HepG2 (cell line): ENCODE measurements at regions not wholly inside any gene's neighbourhood (a gene's known extent, or its start where the extent isn't known, plus 50 kb on each side); places are given as distances from the start of the nearest gene placed in this dataset.

ENCODE experiments used
- ATAC-seq: fragments of 200-7000 bp; cut with Tn5 transposase; 3 replicates; pipeline ENCODE4 v1.9.1; 2020; ENCODE audit warnings: mild to moderate bottlenecking, moderate library complexity
- BruUV-seq: library from RNA; stranded (reverse); fragments of 400-500 nt; replicated peaks from 2 replicates; lab custom pipeline; 2021; lab: Mats Ljungman, UMichigan
- CTCF ChIA-PET: fragments of 300-600 bp; formaldehyde crosslinking; extraction: SDS; loops from one replicate; lab custom pipeline; 2021; ENCODE audit warnings: low total read pairs, inconsistent platforms, low intra/inter-chr PET ratio; lab: Yijun Ruan, JAX
- POLR2A ChIA-PET: fragments of 350-600 bp; sonication (Branson Sonifier 250); formaldehyde crosslinking; loops from one replicate; lab custom pipeline; 2020; ENCODE audit warnings: antibody characterized with exemption, inconsistent platforms; lab: Yijun Ruan, JAX
- DNase-seq: peaks from one replicate; pipeline ENCODE4 v3.0.0-alpha.2; 2015; ENCODE audit warnings: low spot score
- FAIRE-seq: peaks from 3 replicates; lab custom pipeline; 2011; peaks lifted over from hg19 to GRCh38; lab: Jason Lieb, UNC
- H2AFZ ChIP-seq: one replicate; pipeline ENCODE4 v1.6.1; 2011; ENCODE audit warnings: low read length, inconsistent platforms
- H3K27ac ChIP-seq: fragments of 300-600 bp; 3 replicates; pipeline ENCODE4 v1.8.0; 2011; ENCODE audit warnings: mixed run types, mild to moderate bottlenecking, mixed read lengths, low read length, inconsistent platforms; ENCODE audit not compliant: insufficient read depth; ENCODE audit errors: extremely low read length
- H3K27me3 ChIP-seq, 2 experiments: fragments of 200-600 bp in 1 of 2; 2 replicates in 1 of 2; 3 replicates in 1 of 2; pipeline versions ENCODE4 v1.6.0 to v1.8.0; 2011; ENCODE audit warnings: low read length in 2 of 2, mild to moderate bottlenecking in 2 of 2, moderate library complexity in 2 of 2, inconsistent platforms in 1 of 2; ENCODE audit not compliant: insufficient read depth in 2 of 2, control insufficient read depth in 1 of 2
- H3K36me3 ChIP-seq, 2 experiments: fragments of 200-600 bp in 1 of 2; replicated peaks in 1 of 2; 2 replicates in 1 of 2; 3 replicates in 1 of 2; pipeline versions ENCODE4 v1.5.1 to v1.8.0; 2011; ENCODE audit warnings: low read length in 2 of 2, inconsistent platforms in 1 of 2; ENCODE audit not compliant: insufficient read depth in 2 of 2, control insufficient read depth in 1 of 2
- H3K4me1 ChIP-seq: 2 replicates; pipeline ENCODE4 v1.5.1; 2012; ENCODE audit warnings: low read length, inconsistent platforms; ENCODE audit not compliant: insufficient read depth
- H3K4me2 ChIP-seq: 2 replicates; pipeline ENCODE4 v1.6.0; 2011; ENCODE audit warnings: low read depth, low read length, inconsistent platforms
- H3K4me3 ChIP-seq, 3 experiments: fragments of 200-600 bp in 1 of 3; sonication (generic), shearing (Covaris generic) in 1 of 3; replicated peaks in 1 of 3; 2 replicates each; pipeline ENCODE4 v1.5.1; 2011 to 2016; ENCODE audit warnings: low read length in 3 of 3, inconsistent platforms in 2 of 3, low read depth in 2 of 3, mild to moderate bottlenecking in 2 of 3, control low read depth in 1 of 3, mixed read lengths in 1 of 3; ENCODE audit not compliant: insufficient read depth in 1 of 3
- H3K79me2 ChIP-seq: one replicate; pipeline ENCODE4 v1.6.1; 2011; ENCODE audit warnings: low read length, inconsistent platforms; ENCODE audit not compliant: insufficient read depth
- H3K9ac ChIP-seq: 2 replicates; pipeline ENCODE4 v1.6.0; 2011; ENCODE audit warnings: mild to moderate bottlenecking, low read depth, low read length, inconsistent platforms; ENCODE audit not compliant: insufficient read depth
- H3K9me3 ChIP-seq: 2 replicates; pipeline ENCODE4 v1.5.1; 2012; ENCODE audit warnings: mild to moderate bottlenecking, low read length
- H4K20me1 ChIP-seq: 2 replicates; pipeline ENCODE4 v1.6.0; 2011; ENCODE audit warnings: inconsistent platforms, mild to moderate bottlenecking, low read length, moderate library complexity; ENCODE audit not compliant: insufficient read depth
- AKAP8 ChIP-seq: sonication (generic); formaldehyde crosslinking; IDR thresholded peaks from 2 replicates; pipeline ENCODE4 v1.5.1; 2020; ENCODE audit warnings: mild to moderate bottlenecking, missing genetic modification reagents
- ATRX ChIP-seq: sonication (generic); formaldehyde crosslinking; IDR thresholded peaks from 2 replicates; pipeline ENCODE4 v1.4.0; 2020; ENCODE audit warnings: missing genetic modification reagents, borderline replicate concordance
- GATAD1 ChIP-seq: IDR thresholded peaks from 2 replicates; pipeline ENCODE4 v1.6.1; 2016; ENCODE audit warnings: missing genetic modification reagents, missing compliant biosample characterization
- SNRNP70 ChIP-seq: fragments of 200-400 bp; formaldehyde crosslinking; IDR thresholded peaks from 2 replicates; pipeline ENCODE4 v1.6.1; 2017; ENCODE audit warnings: mild to moderate bottlenecking, low read depth, low read length, moderate library complexity
- SP140L ChIP-seq: sonication (generic); formaldehyde crosslinking; IDR thresholded peaks from 2 replicates; pipeline ENCODE4 v1.4.0; 2020; ENCODE audit warnings: missing genetic modification reagents, borderline replicate concordance
- ZNF256 ChIP-seq: sonication (generic); formaldehyde crosslinking; conservative IDR thresholded peaks from 2 replicates; pipeline ENCODE4 v1.4.0; 2020; ENCODE audit warnings: missing genetic modification reagents
- ZNF530 ChIP-seq: sonication (generic); formaldehyde crosslinking; IDR thresholded peaks from 2 replicates; pipeline ENCODE4 v1.5.0; 2020; ENCODE audit warnings: low read depth, mild to moderate bottlenecking, missing genetic modification reagents
- ZNF570 ChIP-seq: sonication (generic); formaldehyde crosslinking; IDR thresholded peaks from 2 replicates; pipeline ENCODE4 v1.4.0; 2020; ENCODE audit warnings: mild to moderate bottlenecking, missing genetic modification reagents, borderline replicate concordance
- ZNF605 ChIP-seq: sonication (generic); formaldehyde crosslinking; IDR thresholded peaks from 2 replicates; pipeline ENCODE4 v1.8.0; 2022; ENCODE audit warnings: mild to moderate bottlenecking, missing genetic modification reagents
- ZNF746 ChIP-seq: sonication (generic); formaldehyde crosslinking; IDR thresholded peaks from 2 replicates; pipeline ENCODE4 v1.8.0; 2022; ENCODE audit warnings: mild to moderate bottlenecking, missing genetic modification reagents
- ZNF816 ChIP-seq: sonication (generic); formaldehyde crosslinking; IDR thresholded peaks from 2 replicates; pipeline ENCODE4 v1.8.0; 2022; ENCODE audit warnings: missing genetic modification reagents, mild to moderate bottlenecking, borderline replicate concordance
- WGBS: methylation state at CpG from one replicate; pipeline ENCODE4 v1.1.6; 2017; ENCODE audit warnings: low lambda C conversion rate; 5-methylcytosine and 5-hydroxymethylcytosine counted together
- in situ Hi-C: cut with HindIII; loops from 2 replicates; pipeline ENCODE4 v1.10.0; 2017; ENCODE audit warnings: low pct_unique_long_range_greater_than_20kb; ENCODE audit not compliant: extremely low pct_ligation_motif_present
- intact Hi-C: fragments of 100-400 bp; cut with micrococcal nuclease; formaldehyde crosslinking; loops from one replicate; pipeline ENCODE4 v1.10.0; 2022; ENCODE audit not compliant: unreplicated experiment
- TF ChIP-seq, protein P1 (sequence below): IDR thresholded peaks from 2 replicates; pipeline ENCODE4 v1.6.1; 2016; ENCODE audit warnings: missing compliant biosample characterization, missing genetic modification reagents, borderline replicate concordance
- TF ChIP-seq, protein P2 (sequence below): sonication (generic); formaldehyde crosslinking; IDR thresholded peaks from 2 replicates; pipeline ENCODE4 v1.5.0; 2020; ENCODE audit warnings: mild to moderate bottlenecking, missing genetic modification reagents, borderline replicate concordance
- TF ChIP-seq, protein P3 (sequence below): sonication (generic); formaldehyde crosslinking; IDR thresholded peaks from 2 replicates; pipeline ENCODE4 v1.4.0; 2020; ENCODE audit warnings: missing genetic modification reagents

DNA sequence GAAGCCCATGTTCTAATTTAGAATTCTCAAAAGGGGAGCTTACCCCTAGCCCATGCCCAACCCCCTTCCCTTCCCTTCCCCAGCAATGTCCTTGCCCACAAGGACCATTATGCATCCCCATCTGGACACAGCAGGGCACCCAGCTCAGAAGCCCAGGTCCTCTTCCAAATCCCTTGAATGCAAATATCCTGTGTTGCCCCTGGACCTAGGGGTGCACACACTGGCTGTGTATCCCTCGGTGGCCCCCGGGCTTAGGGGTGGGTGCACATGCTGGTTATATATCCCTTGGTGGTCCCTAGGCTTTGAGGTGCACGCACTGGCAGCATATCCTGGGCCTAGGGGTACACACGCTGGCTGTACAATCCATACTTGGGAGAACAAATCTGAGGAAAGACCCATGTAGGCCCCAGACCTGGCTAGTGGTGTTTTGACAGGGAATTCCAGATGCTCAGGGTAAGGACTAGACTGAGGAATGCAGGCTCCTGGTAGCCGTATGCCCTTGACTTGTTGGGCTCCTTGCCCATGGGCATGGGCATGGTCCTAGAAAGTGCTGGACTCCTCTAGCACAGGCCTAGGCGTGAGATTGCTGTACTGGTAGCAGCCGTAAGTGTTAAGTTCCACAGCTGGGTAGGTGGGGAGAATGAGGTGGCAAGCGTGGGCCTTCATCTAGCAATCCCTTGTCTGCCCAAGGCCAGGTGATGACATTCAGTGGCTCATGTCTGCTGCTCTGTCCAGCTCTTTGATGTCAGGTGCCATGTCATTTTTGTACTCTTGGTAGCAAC lies 222.4 kb downstream of the OPA1 start:
- POLR2A ChIA-PET = no interaction called here
- TF ChIP-seq AKAP8 = no peak
- TF ChIP-seq ZNF256 (CRISPR knock-in tag) = no peak
- TF ChIP-seq, protein P1, sequence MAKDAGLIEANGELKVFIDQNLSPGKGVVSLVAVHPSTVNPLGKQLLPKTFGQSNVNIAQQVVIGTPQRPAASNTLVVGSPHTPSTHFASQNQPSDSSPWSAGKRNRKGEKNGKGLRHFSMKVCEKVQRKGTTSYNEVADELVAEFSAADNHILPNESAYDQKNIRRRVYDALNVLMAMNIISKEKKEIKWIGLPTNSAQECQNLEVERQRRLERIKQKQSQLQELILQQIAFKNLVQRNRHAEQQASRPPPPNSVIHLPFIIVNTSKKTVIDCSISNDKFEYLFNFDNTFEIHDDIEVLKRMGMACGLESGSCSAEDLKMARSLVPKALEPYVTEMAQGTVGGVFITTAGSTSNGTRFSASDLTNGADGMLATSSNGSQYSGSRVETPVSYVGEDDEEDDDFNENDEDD (CRISPR knock-in tag) = no peak
- TF ChIP-seq, protein P2, sequence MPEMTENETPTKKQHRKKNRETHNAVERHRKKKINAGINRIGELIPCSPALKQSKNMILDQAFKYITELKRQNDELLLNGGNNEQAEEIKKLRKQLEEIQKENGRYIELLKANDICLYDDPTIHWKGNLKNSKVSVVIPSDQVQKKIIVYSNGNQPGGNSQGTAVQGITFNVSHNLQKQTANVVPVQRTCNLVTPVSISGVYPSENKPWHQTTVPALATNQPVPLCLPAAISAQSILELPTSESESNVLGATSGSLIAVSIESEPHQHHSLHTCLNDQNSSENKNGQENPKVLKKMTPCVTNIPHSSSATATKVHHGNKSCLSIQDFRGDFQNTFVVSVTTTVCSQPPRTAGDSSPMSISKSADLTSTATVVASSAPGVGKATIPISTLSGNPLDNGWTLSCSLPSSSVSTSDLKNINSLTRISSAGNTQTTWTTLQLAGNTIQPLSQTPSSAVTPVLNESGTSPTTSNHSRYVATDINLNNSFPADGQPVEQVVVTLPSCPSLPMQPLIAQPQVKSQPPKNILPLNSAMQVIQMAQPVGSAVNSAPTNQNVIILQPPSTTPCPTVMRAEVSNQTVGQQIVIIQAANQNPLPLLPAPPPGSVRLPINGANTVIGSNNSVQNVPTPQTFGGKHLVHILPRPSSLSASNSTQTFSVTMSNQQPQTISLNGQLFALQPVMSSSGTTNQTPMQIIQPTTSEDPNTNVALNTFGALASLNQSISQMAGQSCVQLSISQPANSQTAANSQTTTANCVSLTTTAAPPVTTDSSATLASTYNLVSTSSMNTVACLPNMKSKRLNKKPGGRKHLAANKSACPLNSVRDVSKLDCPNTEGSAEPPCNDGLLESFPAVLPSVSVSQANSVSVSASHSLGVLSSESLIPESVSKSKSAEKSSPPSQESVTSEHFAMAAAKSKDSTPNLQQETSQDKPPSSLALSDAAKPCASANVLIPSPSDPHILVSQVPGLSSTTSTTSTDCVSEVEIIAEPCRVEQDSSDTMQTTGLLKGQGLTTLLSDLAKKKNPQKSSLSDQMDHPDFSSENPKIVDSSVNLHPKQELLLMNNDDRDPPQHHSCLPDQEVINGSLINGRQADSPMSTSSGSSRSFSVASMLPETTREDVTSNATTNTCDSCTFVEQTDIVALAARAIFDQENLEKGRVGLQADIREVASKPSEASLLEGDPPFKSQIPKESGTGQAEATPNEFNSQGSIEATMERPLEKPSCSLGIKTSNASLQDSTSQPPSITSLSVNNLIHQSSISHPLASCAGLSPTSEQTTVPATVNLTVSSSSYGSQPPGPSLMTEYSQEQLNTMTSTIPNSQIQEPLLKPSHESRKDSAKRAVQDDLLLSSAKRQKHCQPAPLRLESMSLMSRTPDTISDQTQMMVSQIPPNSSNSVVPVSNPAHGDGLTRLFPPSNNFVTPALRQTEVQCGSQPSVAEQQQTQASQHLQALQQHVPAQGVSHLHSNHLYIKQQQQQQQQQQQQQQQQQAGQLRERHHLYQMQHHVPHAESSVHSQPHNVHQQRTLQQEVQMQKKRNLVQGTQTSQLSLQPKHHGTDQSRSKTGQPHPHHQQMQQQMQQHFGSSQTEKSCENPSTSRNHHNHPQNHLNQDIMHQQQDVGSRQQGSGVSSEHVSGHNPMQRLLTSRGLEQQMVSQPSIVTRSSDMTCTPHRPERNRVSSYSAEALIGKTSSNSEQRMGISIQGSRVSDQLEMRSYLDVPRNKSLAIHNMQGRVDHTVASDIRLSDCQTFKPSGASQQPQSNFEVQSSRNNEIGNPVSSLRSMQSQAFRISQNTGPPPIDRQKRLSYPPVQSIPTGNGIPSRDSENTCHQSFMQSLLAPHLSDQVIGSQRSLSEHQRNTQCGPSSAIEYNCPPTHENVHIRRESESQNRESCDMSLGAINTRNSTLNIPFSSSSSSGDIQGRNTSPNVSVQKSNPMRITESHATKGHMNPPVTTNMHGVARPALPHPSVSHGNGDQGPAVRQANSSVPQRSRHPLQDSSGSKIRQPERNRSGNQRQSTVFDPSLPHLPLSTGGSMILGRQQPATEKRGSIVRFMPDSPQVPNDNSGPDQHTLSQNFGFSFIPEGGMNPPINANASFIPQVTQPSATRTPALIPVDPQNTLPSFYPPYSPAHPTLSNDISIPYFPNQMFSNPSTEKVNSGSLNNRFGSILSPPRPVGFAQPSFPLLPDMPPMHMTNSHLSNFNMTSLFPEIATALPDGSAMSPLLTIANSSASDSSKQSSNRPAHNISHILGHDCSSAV (CRISPR knock-in tag) = no peak
- no peak for TF ChIP-seq ATRX (CRISPR knock-in tag)
- no peak for TF ChIP-seq SP140L
- TF ChIP-seq ZNF530 (CRISPR knock-in tag) = no peak
- TF ChIP-seq GATAD1 (CRISPR knock-in tag) = no peak
- TF ChIP-seq ZNF746 (CRISPR knock-in tag) = no peak
- no peak for TF ChIP-seq ZNF605 (CRISPR knock-in tag)
- TF ChIP-seq ZNF816 (CRISPR knock-in tag) = no peak
- TF ChIP-seq, protein P3, sequence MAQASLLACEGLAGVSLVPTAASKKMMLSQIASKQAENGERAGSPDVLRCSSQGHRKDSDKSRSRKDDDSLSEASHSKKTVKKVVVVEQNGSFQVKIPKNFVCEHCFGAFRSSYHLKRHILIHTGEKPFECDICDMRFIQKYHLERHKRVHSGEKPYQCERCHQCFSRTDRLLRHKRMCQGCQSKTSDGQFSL (CRISPR knock-in tag) = no peak
- no peak for TF ChIP-seq SNRNP70
- TF ChIP-seq ZNF570 (CRISPR knock-in tag) = no peak

More for the DNA sequence above, 222.4 kb downstream of the OPA1 start:
- H3K4me3 ChIP-seq = no peak overlapping the region
- FAIRE-seq = no peak
- BruUV-seq = no TSS peak
- H3K4me1 ChIP-seq = peaks cover 11% of the 10 kb centered on the region
- CTCF ChIA-PET = no interaction called here
- no peak for ATAC-seq
- no peaks in the 10 kb centered on the region for H3K9me3 ChIP-seq
- H3K9ac ChIP-seq = no peak overlapping the region
- no peaks in the 10 kb centered on the region for H4K20me1 ChIP-seq
- peaks cover 1 to 63% of the 10 kb centered on the region in 2 experiments; a peak in 3 of 5 replicates for H3K27me3 ChIP-seq
- no peak for DNase-seq
- H3K36me3 ChIP-seq = no peaks in the 10 kb centered on the region
- intact Hi-C loops = no loop called here
- no peak overlapping the region for H3K27ac ChIP-seq
- 8% methylated on average over 2 of the region's 8 CpGs for WGBS
- no peak overlapping the region for H3K4me2 ChIP-seq
- H2AFZ ChIP-seq = no peak overlapping the region
- in situ Hi-C loops = no loop called here
- no peaks in the 10 kb centered on the region for H3K79me2 ChIP-seq
